ENCODE measurements at regions not wholly inside any gene's neighbourhood (a gene's known extent, or its start where the extent isn't known, plus 50 kb on each side); places are given as distances from the start of the nearest gene placed in this dataset.

DNA sequence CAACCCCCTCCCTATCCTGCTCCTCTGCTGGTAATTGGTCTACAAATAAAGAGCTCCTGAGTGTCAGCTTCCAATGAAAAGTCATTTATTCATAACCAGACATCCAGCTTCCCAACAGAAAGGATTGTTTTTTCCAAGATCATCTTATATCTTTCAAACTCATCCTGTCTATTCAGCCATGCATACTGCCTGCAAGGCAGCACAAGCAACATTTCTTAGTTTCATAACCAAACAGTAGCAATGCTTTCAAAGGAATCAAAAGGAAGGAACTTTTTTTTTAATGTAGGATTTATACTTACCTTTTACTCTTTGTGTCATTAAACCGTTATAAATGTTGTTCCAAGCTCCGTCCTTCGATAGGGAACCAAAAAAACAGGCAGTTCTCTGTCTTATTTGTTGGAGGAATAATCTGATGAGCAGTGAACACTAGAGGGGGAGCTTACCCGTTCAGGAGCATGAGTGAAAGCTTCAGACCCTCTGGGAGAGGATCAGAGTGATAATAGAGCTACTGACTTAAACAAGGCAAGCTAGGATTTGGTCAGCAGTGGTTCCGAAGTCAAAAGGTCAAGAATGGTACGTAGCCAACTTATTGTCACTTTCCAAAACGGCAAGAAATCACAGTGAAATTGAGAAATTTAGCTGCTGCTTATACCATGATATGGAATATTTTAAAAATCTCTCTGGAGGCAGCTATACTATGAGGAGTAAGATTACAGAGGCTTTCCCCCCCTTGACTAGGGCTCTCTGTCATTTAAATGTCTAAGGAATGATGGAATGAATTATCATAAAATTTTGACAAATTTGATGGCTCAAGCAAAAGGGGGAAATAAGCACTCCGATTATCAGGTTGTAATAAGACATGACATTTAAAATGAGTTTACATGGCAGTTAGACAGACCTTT lies 892.9 kb downstream of the NR2F1-AS1 start:
- no peak overlapping the region for H3K4me3 ChIP-seq
- WGBS, 5 donors, result 47 to 60% (median 50%) methylated on average over 8 of the region's 8 CpGs
- H3K27me3 ChIP-seq (replicated peaks in 1 of 7), result no peaks in the 10 kb centered on the region
- H3K36me3 ChIP-seq, result no peaks in the 10 kb centered on the region
- intact Hi-C loops (cut with DNase I; ENCODE audit: low total_unique reads), result no loop called here
- TF ChIP-seq POLR2A (IDR thresholded peaks at IDR 0.05) (no peak), POLR2AphosphoS5 (IDR thresholded peaks at IDR 0.05) (no peak)
- TF ChIP-seq, protein P1, sequence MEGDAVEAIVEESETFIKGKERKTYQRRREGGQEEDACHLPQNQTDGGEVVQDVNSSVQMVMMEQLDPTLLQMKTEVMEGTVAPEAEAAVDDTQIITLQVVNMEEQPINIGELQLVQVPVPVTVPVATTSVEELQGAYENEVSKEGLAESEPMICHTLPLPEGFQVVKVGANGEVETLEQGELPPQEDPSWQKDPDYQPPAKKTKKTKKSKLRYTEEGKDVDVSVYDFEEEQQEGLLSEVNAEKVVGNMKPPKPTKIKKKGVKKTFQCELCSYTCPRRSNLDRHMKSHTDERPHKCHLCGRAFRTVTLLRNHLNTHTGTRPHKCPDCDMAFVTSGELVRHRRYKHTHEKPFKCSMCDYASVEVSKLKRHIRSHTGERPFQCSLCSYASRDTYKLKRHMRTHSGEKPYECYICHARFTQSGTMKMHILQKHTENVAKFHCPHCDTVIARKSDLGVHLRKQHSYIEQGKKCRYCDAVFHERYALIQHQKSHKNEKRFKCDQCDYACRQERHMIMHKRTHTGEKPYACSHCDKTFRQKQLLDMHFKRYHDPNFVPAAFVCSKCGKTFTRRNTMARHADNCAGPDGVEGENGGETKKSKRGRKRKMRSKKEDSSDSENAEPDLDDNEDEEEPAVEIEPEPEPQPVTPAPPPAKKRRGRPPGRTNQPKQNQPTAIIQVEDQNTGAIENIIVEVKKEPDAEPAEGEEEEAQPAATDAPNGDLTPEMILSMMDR (IDR thresholded peaks at IDR 0.05 in 8 of 11, conservative IDR thresholded peaks at IDR 0.05 in 3 of 11), result peak in 1 of 11 experiments; percentile 20
- no peaks in the 10 kb centered on the region for H3K4me1 ChIP-seq
- peaks cover 0 to 26% (median 10%) of the 10 kb centered on the region in 8 donors for H3K9me3 ChIP-seq
- H3K27ac ChIP-seq, result no peak overlapping the region
- no peak for DNase-seq

DNA sequence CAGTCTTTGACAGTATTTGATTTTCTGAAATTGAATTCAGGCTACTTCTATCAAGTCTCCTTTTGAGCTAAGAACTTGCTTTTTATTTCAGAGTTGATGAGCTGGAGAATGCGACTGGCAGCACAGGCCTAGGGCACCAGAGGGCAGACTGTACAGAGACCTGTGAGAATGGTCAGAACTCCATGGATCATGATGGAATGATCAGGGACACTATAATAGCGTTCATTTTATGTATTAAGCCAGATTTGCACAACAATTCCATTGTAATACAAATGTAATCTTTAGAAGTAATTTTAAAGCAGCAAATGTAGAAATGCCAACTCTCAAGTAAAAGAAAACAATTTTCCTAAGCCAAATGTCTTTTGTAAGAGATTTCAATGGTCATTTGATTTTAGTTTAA lies 902.4 kb downstream of the NR2F1-AS1 start:
- H3K27ac ChIP-seq, result no peak overlapping the region
- no peaks in the 10 kb centered on the region for H3K27me3 ChIP-seq (replicated peaks in 1 of 7)
- H3K9me3 ChIP-seq, result no peaks in the 10 kb centered on the region
- H3K4me3 ChIP-seq, result no peak overlapping the region
- H3K4me1 ChIP-seq, result no peaks in the 10 kb centered on the region
- TF ChIP-seq POLR2A (IDR thresholded peaks at IDR 0.05) (no peak), POLR2AphosphoS5 (IDR thresholded peaks at IDR 0.05) (no peak)
- TF ChIP-seq, protein P1 (IDR thresholded peaks at IDR 0.05 in 8 of 11, conservative IDR thresholded peaks at IDR 0.05 in 3 of 11), result no peak
- no peak for DNase-seq
- intact Hi-C loops (cut with DNase I; ENCODE audit: low total_unique reads), result no loop called here
- no peaks in the 10 kb centered on the region for H3K36me3 ChIP-seq
- WGBS, 5 donors, result 63 to 78% (median 71%) methylated on average over 2 of the region's 2 CpGs

DNA sequence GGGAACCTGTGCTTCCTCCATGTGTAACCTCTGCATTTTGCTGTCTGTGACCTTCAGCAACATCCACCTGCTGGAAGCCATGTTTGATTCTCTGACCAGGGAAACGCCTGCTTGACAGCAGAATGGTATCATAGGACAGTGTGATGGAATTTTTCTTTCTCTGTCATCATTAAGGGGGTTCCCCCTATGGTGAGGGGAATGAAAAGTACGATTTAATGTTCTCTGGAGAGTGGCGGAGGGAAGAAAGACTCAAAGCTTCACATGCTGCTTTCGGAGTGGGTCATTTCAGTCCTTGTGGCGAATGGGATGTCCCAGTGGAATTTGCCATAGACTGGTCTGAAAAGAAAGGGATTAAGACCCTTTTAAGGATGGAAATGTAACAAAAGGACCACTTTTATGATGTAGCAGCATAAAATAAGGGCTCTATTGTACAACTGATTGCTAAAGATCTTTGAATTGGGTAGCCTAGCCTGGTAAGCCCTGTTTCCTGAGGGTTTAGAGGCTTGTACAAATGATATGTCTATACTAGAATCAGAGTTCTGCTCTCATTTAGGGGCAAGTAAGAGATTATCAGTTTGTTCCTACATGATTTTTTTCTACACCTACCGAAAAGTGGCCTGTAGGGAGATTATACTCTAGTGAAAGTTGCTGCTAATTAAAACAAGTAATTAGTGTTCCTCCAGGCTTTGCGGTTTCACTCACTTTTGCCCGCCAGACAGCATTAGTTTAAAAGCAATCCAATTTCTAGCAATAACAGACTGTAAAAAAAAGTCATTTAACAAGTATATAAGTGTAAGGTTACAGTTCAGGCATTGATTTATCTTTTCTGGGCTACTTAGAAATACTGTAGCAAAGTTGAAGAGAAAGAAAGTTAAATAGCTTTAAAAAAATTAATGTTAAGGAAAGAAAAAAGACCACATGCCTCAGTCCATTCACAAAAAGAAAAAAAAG lies 904.5 kb downstream of the NR2F1-AS1 start:
- intact Hi-C loops (cut with DNase I; ENCODE audit: low total_unique reads), result no loop called here
- no peaks in the 10 kb centered on the region for H3K36me3 ChIP-seq
- H3K9me3 ChIP-seq, result no peaks in the 10 kb centered on the region
- WGBS, 5 donors, result 80 to 87% (median 84%) methylated on average over 8 of the region's 8 CpGs
- no peak for DNase-seq
- no peaks in the 10 kb centered on the region for H3K4me1 ChIP-seq
- TF ChIP-seq, protein P1 (IDR thresholded peaks at IDR 0.05 in 8 of 11, conservative IDR thresholded peaks at IDR 0.05 in 3 of 11), result no peak
- TF ChIP-seq POLR2AphosphoS5 (IDR thresholded peaks at IDR 0.05), result no peak
- TF ChIP-seq POLR2A (IDR thresholded peaks at IDR 0.05), result no peak
- H3K4me3 ChIP-seq, result no peak overlapping the region
- no peak overlapping the region for H3K27ac ChIP-seq
- H3K27me3 ChIP-seq (replicated peaks in 1 of 7), result no peaks in the 10 kb centered on the region

Measured in spleen (tissue), 11 donors.